B cell (primary cell): ENCODE measurements at regions not wholly inside any gene's neighbourhood (a gene's known extent, or its start where the extent isn't known, plus 50 kb on each side); places are given as distances from the start of the nearest gene placed in this dataset.

Experiments used
- ATAC-seq: fragments of 200-7000 bp; cut with Tn5 transposase; one replicate; pipeline ENCODE4 v1.10.0; 2021; ENCODE audit warnings: low read depth, mild to moderate bottlenecking, moderate number of reproducible peaks, moderate library complexity
- CTCF ChIA-PET: fragments of 350-600 bp; sonication (Branson Sonifier 250); formaldehyde crosslinking; loops from one replicate; lab custom pipeline; 2021; ENCODE audit warnings: antibody characterized with exemption, inconsistent platforms; lab: Charles Lee
- POLR2A ChIA-PET: fragments of 350-600 bp; sonication (Branson Sonifier 250); formaldehyde crosslinking; loops from one replicate; lab custom pipeline; 2021; ENCODE audit warnings: antibody characterized with exemption; lab: Charles Lee
- DNase-seq: peaks from one replicate; pipeline ENCODE4 v3.0.0; 2013
- H2AFZ ChIP-seq: 2 replicates; pipeline ENCODE4 v1.6.1; 2012; ENCODE audit warnings: mild to moderate bottlenecking, low read depth, low read length; ENCODE audit not compliant: insufficient read depth, poor library complexity, severe bottlenecking
- H3K27ac ChIP-seq, 2 donors: 1 replicate in 1 of 2; 2 replicates in 1 of 2; pipeline ENCODE4 v1.5.1; 2012 to 2013; ENCODE audit warnings: low read length in 2 of 2, mild to moderate bottlenecking in 2 of 2, moderate library complexity in 1 of 2
- H3K27me3 ChIP-seq, 4 experiments: fragments of 200-600 bp in 1 of 4; sonication (generic) in 1 of 4; replicated peaks in 1 of 4; 1 replicate in 2 of 4; 2 replicates in 2 of 4; pipeline versions ENCODE4 v1.6.1 to v1.7.0; 2013 to 2016; ENCODE audit warnings: low read length in 3 of 4, mild to moderate bottlenecking in 2 of 4, mixed read lengths in 1 of 4, moderate library complexity in 1 of 4; ENCODE audit not compliant: insufficient read depth in 4 of 4, control insufficient read depth in 3 of 4; ENCODE audit errors: control extremely low read depth in 1 of 4
- H3K36me3 ChIP-seq, 2 experiments: replicated peaks in 1 of 2; 1 replicate in 1 of 2; 2 replicates in 1 of 2; pipeline versions ENCODE4 v1.6.1 to v1.7.1; 2013; ENCODE audit warnings: low read length in 1 of 2; ENCODE audit not compliant: insufficient read depth in 2 of 2, control insufficient read depth in 1 of 2; ENCODE audit errors: control extremely low read depth in 1 of 2, extremely low read depth in 1 of 2
- H3K4me1 ChIP-seq, 2 donors: fragments of 200-600 bp in 1 of 2; sonication (generic) in 1 of 2; 1 replicate in 1 of 2; 2 replicates in 1 of 2; pipeline versions ENCODE4 v1.5.1 to v1.6.1; 2013 to 2017; ENCODE audit warnings: low read length in 2 of 2; ENCODE audit not compliant: control insufficient read depth in 2 of 2, insufficient read depth in 2 of 2
- H3K4me2 ChIP-seq: replicated peaks from 2 replicates; pipeline ENCODE3; 2012; ENCODE audit warnings: mild to moderate bottlenecking, low read depth, low read length; ENCODE audit not compliant: poor library complexity, severe bottlenecking
- H3K4me3 ChIP-seq, 5 experiments: fragments of 200-600 bp in 1 of 5; sonication (generic) in 1 of 5; 1 replicate in 3 of 5; 2 replicates in 2 of 5; pipeline versions ENCODE4 v1.5.1 to v1.7.0; 2011 to 2016; ENCODE audit warnings: low read length in 4 of 5, mild to moderate bottlenecking in 4 of 5, low read depth in 2 of 5, control low read depth in 1 of 5, moderate library complexity in 1 of 5; ENCODE audit not compliant: insufficient read depth in 1 of 5; ENCODE audit errors: control extremely low read depth in 1 of 5, extremely low read depth in 1 of 5
- H3K79me2 ChIP-seq: fragments of 200-600 bp; sonication (generic); one replicate; pipeline ENCODE4 v1.6.0; 2016; ENCODE audit warnings: low read length; ENCODE audit not compliant: control insufficient read depth, insufficient read depth
- H3K9ac ChIP-seq: fragments of 200-600 bp; sonication (generic); 2 replicates; pipeline ENCODE4 v1.6.1; 2017; ENCODE audit warnings: mild to moderate bottlenecking, low read length, moderate library complexity
- H3K9me3 ChIP-seq, 3 donors: one replicate each; pipeline versions ENCODE4 v1.6.1 to v1.7.1; 2013; ENCODE audit warnings: low read length in 2 of 3; ENCODE audit not compliant: control insufficient read depth in 2 of 3, insufficient read depth in 1 of 3; ENCODE audit errors: control extremely low read depth in 1 of 3
- H4K20me1 ChIP-seq: 2 replicates; pipeline ENCODE4 v1.6.0; 2012; ENCODE audit warnings: mild to moderate bottlenecking, low read length; ENCODE audit not compliant: insufficient read depth, control insufficient read depth, poor library complexity, severe bottlenecking
- H3K27ac Mint-ChIP-seq: one replicate; pipeline ENCODE4 v1.8.0; 2021; ENCODE audit warnings: mixed read lengths
- H3K27me3 Mint-ChIP-seq: one replicate; pipeline ENCODE4 v1.8.0; 2021; ENCODE audit warnings: mixed read lengths
- H3K4me1 Mint-ChIP-seq: one replicate; pipeline ENCODE4 v1.8.0; 2021; ENCODE audit warnings: mixed read lengths
- H3K4me3 Mint-ChIP-seq: one replicate; pipeline ENCODE4 v1.8.0; 2021; ENCODE audit warnings: mixed read lengths
- H3K9me3 Mint-ChIP-seq: one replicate; pipeline ENCODE4 v1.8.0; 2022; ENCODE audit warnings: mixed read lengths; ENCODE audit not compliant: insufficient read depth
- EZH2 ChIP-seq: IDR thresholded peaks from 2 replicates; pipeline ENCODE4 v1.6.1; 2012; ENCODE audit warnings: borderline replicate concordance, low read depth, mild to moderate bottlenecking, moderate library complexity, low read length; ENCODE audit not compliant: insufficient read depth, poor library complexity, severe bottlenecking
- WGBS: methylation state at CpG from one replicate; pipeline ENCODE4 v1.1.5; 2013; ENCODE audit warnings: missing lambda C conversion rate; ENCODE audit not compliant: insufficient coverage; 5-methylcytosine and 5-hydroxymethylcytosine counted together
- intact Hi-C: fragments of 100-400 bp; cut with micrococcal nuclease; formaldehyde crosslinking; loops from one replicate; pipeline ENCODE4 v1.10.0; 2022
- TF ChIP-seq, protein P1 (sequence below): fragments of 200-600 bp; IDR thresholded peaks from one replicate; pipeline ENCODE4 v1.8.0; 2022; ENCODE audit warnings: antibody characterized with exemption, mild to moderate bottlenecking

GRCh38 chr1:38662126-38662525, 197.4 kb downstream of the RRAGC start:
- no peak overlapping the region for H3K4me2 ChIP-seq

DNA sequence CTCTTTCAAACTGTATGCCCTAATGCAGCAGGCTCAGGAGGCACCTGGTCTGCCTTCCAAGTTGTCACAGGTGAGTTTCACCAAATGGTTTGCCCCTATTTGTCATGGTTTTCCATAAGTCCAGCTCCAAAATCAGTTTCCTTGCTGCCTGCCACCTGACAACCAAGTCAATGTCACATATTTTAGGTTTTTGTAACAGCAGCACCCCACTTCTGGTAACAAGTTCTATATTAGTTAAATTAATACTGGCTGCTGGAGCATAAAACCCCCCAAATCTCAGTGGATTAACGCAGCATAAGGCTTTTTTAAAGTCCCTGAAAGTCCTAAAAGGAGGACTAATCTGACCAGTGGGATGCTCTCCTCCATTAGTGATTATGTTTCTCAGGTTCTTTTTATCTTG, 200.7 kb downstream of the RRAGC start:
- no peak for DNase-seq
- H3K9ac ChIP-seq: no peak overlapping the region
- Mint-ChIP-seq H3K4me3 (no peak overlapping the region), H3K27ac (no peak overlapping the region), H3K9me3 (peaks cover 4% of the 10 kb centered on the region), H3K4me1 (no peaks in the 10 kb centered on the region), H3K27me3 (peaks cover 50% of the 10 kb centered on the region)
- peaks cover 0 to 16% (median 4%) of the 10 kb centered on the region in 4 experiments for H3K27me3 ChIP-seq
- H4K20me1 ChIP-seq: no peaks in the 10 kb centered on the region
- no peaks in the 10 kb centered on the region for H3K79me2 ChIP-seq
- no CpG with 5 or more reads among the region's 1 CpG for WGBS
- no peaks in the 10 kb centered on the region for H3K36me3 ChIP-seq
- intact Hi-C loops: no loop called here
- no peak overlapping the region for H3K27ac ChIP-seq
- no peak for ATAC-seq
- no peaks in the 10 kb centered on the region for H3K4me1 ChIP-seq
- H3K4me2 ChIP-seq: no peak overlapping the region
- ChIA-PET POLR2A (no interaction called here), CTCF (no interaction called here)
- H3K9me3 ChIP-seq: peaks cover 0 to 6% (median 0%) of the 10 kb centered on the region in 3 donors
- H3K4me3 ChIP-seq: no peak overlapping the region
- TF ChIP-seq, protein P1, sequence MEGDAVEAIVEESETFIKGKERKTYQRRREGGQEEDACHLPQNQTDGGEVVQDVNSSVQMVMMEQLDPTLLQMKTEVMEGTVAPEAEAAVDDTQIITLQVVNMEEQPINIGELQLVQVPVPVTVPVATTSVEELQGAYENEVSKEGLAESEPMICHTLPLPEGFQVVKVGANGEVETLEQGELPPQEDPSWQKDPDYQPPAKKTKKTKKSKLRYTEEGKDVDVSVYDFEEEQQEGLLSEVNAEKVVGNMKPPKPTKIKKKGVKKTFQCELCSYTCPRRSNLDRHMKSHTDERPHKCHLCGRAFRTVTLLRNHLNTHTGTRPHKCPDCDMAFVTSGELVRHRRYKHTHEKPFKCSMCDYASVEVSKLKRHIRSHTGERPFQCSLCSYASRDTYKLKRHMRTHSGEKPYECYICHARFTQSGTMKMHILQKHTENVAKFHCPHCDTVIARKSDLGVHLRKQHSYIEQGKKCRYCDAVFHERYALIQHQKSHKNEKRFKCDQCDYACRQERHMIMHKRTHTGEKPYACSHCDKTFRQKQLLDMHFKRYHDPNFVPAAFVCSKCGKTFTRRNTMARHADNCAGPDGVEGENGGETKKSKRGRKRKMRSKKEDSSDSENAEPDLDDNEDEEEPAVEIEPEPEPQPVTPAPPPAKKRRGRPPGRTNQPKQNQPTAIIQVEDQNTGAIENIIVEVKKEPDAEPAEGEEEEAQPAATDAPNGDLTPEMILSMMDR: no peak
- TF ChIP-seq EZH2: no peak
- H2AFZ ChIP-seq: no peak overlapping the region

More at GRCh38 chr1:38662126-38662525, 197.4 kb downstream of the RRAGC start:
- Mint-ChIP-seq H3K4me3 (no peak overlapping the region), H3K9me3 (peaks cover 8% of the 10 kb centered on the region), H3K27me3 (peaks cover 38% of the 10 kb centered on the region), H3K27ac (no peak overlapping the region), H3K4me1 (no peaks in the 10 kb centered on the region)
- Histone ChIP-seq H2AFZ (no peak overlapping the region), H3K4me3 (no peak overlapping the region), H3K27ac (no peak overlapping the region), H3K9me3 (peaks cover 0 to 10% (median 0%) of the 10 kb centered on the region in 3 donors), H3K27me3 (peaks cover 0 to 12% (median 4%) of the 10 kb centered on the region in 4 experiments), H3K36me3 (no peaks in the 10 kb centered on the region), H4K20me1 (no peaks in the 10 kb centered on the region), H3K79me2 (no peaks in the 10 kb centered on the region), H3K9ac (no peak overlapping the region), H3K4me1 (no peaks in the 10 kb centered on the region)
- POLR2A ChIA-PET: no interaction called here
- ATAC-seq (no peak), DNase-seq (no peak)
- intact Hi-C loops: no loop called here
- TF ChIP-seq, protein P1: no peak
- TF ChIP-seq EZH2: no peak
- 58% methylated on average over 3 of the region's 7 CpGs for WGBS
- CTCF ChIA-PET: no interaction called here
